ENCODE measurements at regions not wholly inside any gene's neighbourhood (a gene's known extent, or its start where the extent isn't known, plus 50 kb on each side); places are given as distances from the start of the nearest gene placed in this dataset.

- no peaks in the 10 kb centered on the region for H3K36me3 ChIP-seq (ENCODE audit: low read depth)
- H3K4me2 ChIP-seq (ENCODE audit: unreplicated experiment) = no peak overlapping the region
- no peaks in the 10 kb centered on the region for H3K27me3 ChIP-seq (replicated peaks; ENCODE audit: insufficient read depth)
- no peaks in the 10 kb centered on the region for H3F3A ChIP-seq (ENCODE audit: insufficient read depth)
- H3K4me1 ChIP-seq (ENCODE audit: insufficient read depth) = no peaks in the 10 kb centered on the region
- in situ Hi-C loops (cut with MboI) = no loop called here
- TF ChIP-seq EZH2 (IDR thresholded peaks at IDR 0.05; ENCODE audit: insufficient read depth, poor library complexity, severe bottlenecking) (no peak), EZH2phosphoT487 (IDR thresholded peaks at IDR 0.05; ENCODE audit: insufficient read depth, low read depth) (no peak)
- no peaks in the 10 kb centered on the region for H3K9me3 ChIP-seq (ENCODE audit: low read depth)
- no peaks in the 10 kb centered on the region for H3K79me2 ChIP-seq (ENCODE audit: insufficient read depth)
- WGBS, 2 experiments (ENCODE audit: low coverage in 1 of 2, low lambda C conversion rate in 2 of 2, missing lambda C conversion rate in 2 of 2) = 67 to 69% methylated on average over 8 of the region's 8 CpGs
- H3K4me3 ChIP-seq = no peak overlapping the region
- no peaks in the 10 kb centered on the region for H4K20me1 ChIP-seq (ENCODE audit: insufficient read depth)
- H3K9ac ChIP-seq = no peak overlapping the region
- H2AFZ ChIP-seq = no peak overlapping the region
- no peaks in the 10 kb centered on the region for H3K9me2 ChIP-seq (ENCODE audit: insufficient read depth)
- DNase-seq = peak; percentile 1
- H3K27ac ChIP-seq = no peak overlapping the region
These were observed 146.6 kb upstream of the ADGRL2 start for GRCh38 chr1:81654147-81654546.

GRCh38 chr1:81650776-81651175 is 150.0 kb upstream of the ADGRL2 start:
- Histone ChIP-seq H3K27me3 (replicated peaks; ENCODE audit: insufficient read depth) (no peaks in the 10 kb centered on the region), H3K36me3 (ENCODE audit: low read depth) (no peaks in the 10 kb centered on the region), H3K79me2 (ENCODE audit: insufficient read depth) (no peaks in the 10 kb centered on the region), H3K9me3 (ENCODE audit: low read depth) (no peaks in the 10 kb centered on the region), H3K9ac (no peak overlapping the region), H3K4me3 (no peak overlapping the region), H2AFZ (no peak overlapping the region), H3K9me2 (ENCODE audit: insufficient read depth) (no peaks in the 10 kb centered on the region), H3K27ac (no peak overlapping the region), H3F3A (ENCODE audit: insufficient read depth) (no peaks in the 10 kb centered on the region), H3K4me2 (ENCODE audit: unreplicated experiment) (no peak overlapping the region), H4K20me1 (ENCODE audit: insufficient read depth) (no peaks in the 10 kb centered on the region), H3K4me1 (ENCODE audit: insufficient read depth) (no peaks in the 10 kb centered on the region)
- TF ChIP-seq EZH2phosphoT487 (IDR thresholded peaks at IDR 0.05; ENCODE audit: insufficient read depth, low read depth) (no peak), EZH2 (IDR thresholded peaks at IDR 0.05; ENCODE audit: insufficient read depth, poor library complexity, severe bottlenecking) (no peak)
- DNase-seq = no peak
- in situ Hi-C loops (cut with MboI) = no loop called here

- Histone ChIP-seq H3K79me2 (ENCODE audit: insufficient read depth) (no peaks in the 10 kb centered on the region), H3F3A (ENCODE audit: insufficient read depth) (no peaks in the 10 kb centered on the region), H3K36me3 (ENCODE audit: low read depth) (no peaks in the 10 kb centered on the region), H2AFZ (no peak overlapping the region), H4K20me1 (ENCODE audit: insufficient read depth) (no peaks in the 10 kb centered on the region), H3K27ac (no peak overlapping the region), H3K9me2 (ENCODE audit: insufficient read depth) (no peaks in the 10 kb centered on the region), H3K4me2 (ENCODE audit: unreplicated experiment) (no peak overlapping the region), H3K27me3 (replicated peaks; ENCODE audit: insufficient read depth) (no peaks in the 10 kb centered on the region), H3K4me1 (ENCODE audit: insufficient read depth) (no peaks in the 10 kb centered on the region), H3K9me3 (ENCODE audit: low read depth) (no peaks in the 10 kb centered on the region), H3K9ac (no peak overlapping the region), H3K4me3 (no peak overlapping the region)
- WGBS, 2 experiments (ENCODE audit: low coverage in 1 of 2, low lambda C conversion rate in 2 of 2, missing lambda C conversion rate in 2 of 2) = 88 to 93% methylated on average over 2 of the region's 2 CpGs
- no peak for TF ChIP-seq EZH2 (IDR thresholded peaks at IDR 0.05; ENCODE audit: insufficient read depth, poor library complexity, severe bottlenecking)
- TF ChIP-seq EZH2phosphoT487 (IDR thresholded peaks at IDR 0.05; ENCODE audit: insufficient read depth, low read depth) = no peak
- in situ Hi-C loops (cut with MboI) = no loop called here
- DNase-seq = no peak
These were observed 164.9 kb upstream of the ADGRL2 start for GRCh38 chr1:81635816-81636215.

GRCh38 chr1:81634294-81634693 is 166.4 kb upstream of the ADGRL2 start:
- Histone ChIP-seq H3K9ac (no peak overlapping the region), H3K9me2 (ENCODE audit: insufficient read depth) (no peaks in the 10 kb centered on the region), H3K9me3 (ENCODE audit: low read depth) (no peaks in the 10 kb centered on the region), H2AFZ (no peak overlapping the region), H3K4me1 (ENCODE audit: insufficient read depth) (no peaks in the 10 kb centered on the region), H3F3A (ENCODE audit: insufficient read depth) (no peaks in the 10 kb centered on the region), H3K27ac (no peak overlapping the region), H4K20me1 (ENCODE audit: insufficient read depth) (no peaks in the 10 kb centered on the region), H3K27me3 (replicated peaks; ENCODE audit: insufficient read depth) (no peaks in the 10 kb centered on the region), H3K4me2 (ENCODE audit: unreplicated experiment) (no peak overlapping the region), H3K4me3 (no peak overlapping the region), H3K36me3 (ENCODE audit: low read depth) (no peaks in the 10 kb centered on the region), H3K79me2 (ENCODE audit: insufficient read depth) (no peaks in the 10 kb centered on the region)
- no peak for DNase-seq
- no peak for TF ChIP-seq EZH2 (IDR thresholded peaks at IDR 0.05; ENCODE audit: insufficient read depth, poor library complexity, severe bottlenecking)
- no peak for TF ChIP-seq EZH2phosphoT487 (IDR thresholded peaks at IDR 0.05; ENCODE audit: insufficient read depth, low read depth)
- WGBS, 2 experiments (ENCODE audit: low coverage in 1 of 2, low lambda C conversion rate in 2 of 2, missing lambda C conversion rate in 2 of 2) = 89 to 92% methylated on average over 6 of the region's 6 CpGs
- in situ Hi-C loops (cut with MboI) = no loop called here

- H3K4me3 ChIP-seq = no peak overlapping the region
These were observed 181.6 kb upstream of the ADGRL2 start for GRCh38 chr1:81619156-81619555.

More at GRCh38 chr1:81619156-81619555, 181.6 kb upstream of the ADGRL2 start:
- TF ChIP-seq EZH2phosphoT487 (IDR thresholded peaks at IDR 0.05; ENCODE audit: insufficient read depth, low read depth) (no peak), EZH2 (IDR thresholded peaks at IDR 0.05; ENCODE audit: insufficient read depth, poor library complexity, severe bottlenecking) (no peak)
- Histone ChIP-seq H4K20me1 (ENCODE audit: insufficient read depth) (no peaks in the 10 kb centered on the region), H3K27ac (no peak overlapping the region), H3F3A (ENCODE audit: insufficient read depth) (no peaks in the 10 kb centered on the region), H3K9me2 (ENCODE audit: insufficient read depth) (0 out of 2 replicates have a peak, but pooled peaks cover 3% of the 10 kb centered on the region), H3K4me2 (ENCODE audit: unreplicated experiment) (no peak overlapping the region), H3K79me2 (ENCODE audit: insufficient read depth) (no peaks in the 10 kb centered on the region), H3K27me3 (replicated peaks; ENCODE audit: insufficient read depth) (no peaks in the 10 kb centered on the region), H2AFZ (no peak overlapping the region), H3K4me1 (ENCODE audit: insufficient read depth) (no peaks in the 10 kb centered on the region), H3K9ac (no peak overlapping the region), H3K9me3 (ENCODE audit: low read depth) (no peaks in the 10 kb centered on the region), H3K36me3 (ENCODE audit: low read depth) (no peaks in the 10 kb centered on the region)
- WGBS, 2 experiments (ENCODE audit: low coverage in 1 of 2, low lambda C conversion rate in 2 of 2, missing lambda C conversion rate in 2 of 2) = 30 to 40% methylated on average over 3 of the region's 3 CpGs
- in situ Hi-C loops (cut with MboI) = no loop called here
- DNase-seq = no peak

All from GM23248 (cell line).